ENCODE measurements at regions not wholly inside any gene's neighbourhood (a gene's known extent, or its start where the extent isn't known, plus 50 kb on each side); places are given as distances from the start of the nearest gene placed in this dataset.

DNA sequence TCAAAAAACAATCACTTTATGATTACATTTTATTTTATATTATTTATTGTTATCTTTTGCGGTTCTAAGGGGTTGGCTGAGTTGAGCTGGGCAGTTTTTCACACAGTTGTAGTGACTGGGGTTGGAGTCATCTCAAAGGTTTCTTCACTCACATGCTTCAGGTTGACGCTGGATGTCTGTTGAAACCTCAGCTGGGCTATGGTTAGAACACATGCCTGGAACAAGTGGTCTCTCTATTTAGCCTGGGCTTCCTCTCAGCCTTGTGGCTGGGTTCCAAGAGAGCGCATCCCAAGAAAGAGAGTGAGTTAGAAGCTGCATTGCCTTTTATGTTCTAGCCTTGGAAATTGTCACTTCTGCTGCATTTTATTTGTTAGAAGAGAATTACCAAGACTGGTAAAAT, 87.4 kb downstream of the CBLL2 start:
- no peak overlapping the region for H2AFZ ChIP-seq (ENCODE audit: low read depth, low read length)
- ATAC-seq (no peak), FAIRE-seq (no peak), DNase-seq (ENCODE audit: extremely low read depth in 1 of 4, low spot score in 3 of 4) (no peak)
- no peaks in the 10 kb centered on the region for H3K79me2 ChIP-seq (ENCODE audit: control insufficient read depth, insufficient read depth, low read length)
- no peak overlapping the region for H3K4me3 ChIP-seq
- in situ Hi-C loops (cut with MboI): no loop called here
- 0% methylated on average over 3 of the region's 3 CpGs for WGBS (ENCODE audit: insufficient coverage, low coverage, missing lambda C conversion rate)
- no peaks in the 10 kb centered on the region for H3K27me3 ChIP-seq (ENCODE audit: control insufficient read depth in 2 of 2, insufficient read depth in 2 of 2, low read length in 2 of 2)
- no peaks in the 10 kb centered on the region for H3K9me3 ChIP-seq (replicated peaks; ENCODE audit: control insufficient read depth, insufficient read depth, low read depth, low read length)
- intact Hi-C loops (cut with micrococcal nuclease): no loop called here
- H3K36me3 ChIP-seq (ENCODE audit: control insufficient read depth, insufficient read depth, low read length): no peaks in the 10 kb centered on the region
- TF ChIP-seq NUFIP1 (IDR thresholded peaks at IDR 0.05; ENCODE audit: partially characterized antibody) (no peak), JUN (IDR thresholded peaks at IDR 0.05; ENCODE audit: borderline replicate concordance, low read depth, low read length) (no peak), JUN (CRISPR knock-in tag; IDR thresholded peaks at IDR 0.05; ENCODE audit: borderline replicate concordance) (no peak), BHLHE40 (IDR thresholded peaks at IDR 0.05; ENCODE audit: low read length) (no peak), KDM5B (IDR thresholded peaks at IDR 0.05; ENCODE audit: insufficient replicate concordance, low read depth, low read length) (no peak), GATAD2A (IDR thresholded peaks at IDR 0.05) (no peak), ZNF232 (CRISPR knock-in tag; IDR thresholded peaks at IDR 0.05) (no peak), JUNB (CRISPR knock-in tag; conservative IDR thresholded peaks at IDR 0.05) (no peak), NRF1 (conservative IDR thresholded peaks at IDR 0.05 in 1 of 2, IDR thresholded peaks at IDR 0.05 in 1 of 2) (no peak), ZFP36 (IDR thresholded peaks at IDR 0.05; ENCODE audit: low read depth, low read length, partially characterized antibody) (no peak), YBX1 (IDR thresholded peaks at IDR 0.05) (no peak), CBX1 (IDR thresholded peaks at IDR 0.05; ENCODE audit: low read depth) (no peak)
- TF ChIP-seq, protein P1, sequence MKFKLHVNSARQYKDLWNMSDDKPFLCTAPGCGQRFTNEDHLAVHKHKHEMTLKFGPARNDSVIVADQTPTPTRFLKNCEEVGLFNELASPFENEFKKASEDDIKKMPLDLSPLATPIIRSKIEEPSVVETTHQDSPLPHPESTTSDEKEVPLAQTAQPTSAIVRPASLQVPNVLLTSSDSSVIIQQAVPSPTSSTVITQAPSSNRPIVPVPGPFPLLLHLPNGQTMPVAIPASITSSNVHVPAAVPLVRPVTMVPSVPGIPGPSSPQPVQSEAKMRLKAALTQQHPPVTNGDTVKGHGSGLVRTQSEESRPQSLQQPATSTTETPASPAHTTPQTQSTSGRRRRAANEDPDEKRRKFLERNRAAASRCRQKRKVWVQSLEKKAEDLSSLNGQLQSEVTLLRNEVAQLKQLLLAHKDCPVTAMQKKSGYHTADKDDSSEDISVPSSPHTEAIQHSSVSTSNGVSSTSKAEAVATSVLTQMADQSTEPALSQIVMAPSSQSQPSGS (CRISPR knock-in tag; IDR thresholded peaks at IDR 0.05): no peak
- TF ChIP-seq, protein P2, sequence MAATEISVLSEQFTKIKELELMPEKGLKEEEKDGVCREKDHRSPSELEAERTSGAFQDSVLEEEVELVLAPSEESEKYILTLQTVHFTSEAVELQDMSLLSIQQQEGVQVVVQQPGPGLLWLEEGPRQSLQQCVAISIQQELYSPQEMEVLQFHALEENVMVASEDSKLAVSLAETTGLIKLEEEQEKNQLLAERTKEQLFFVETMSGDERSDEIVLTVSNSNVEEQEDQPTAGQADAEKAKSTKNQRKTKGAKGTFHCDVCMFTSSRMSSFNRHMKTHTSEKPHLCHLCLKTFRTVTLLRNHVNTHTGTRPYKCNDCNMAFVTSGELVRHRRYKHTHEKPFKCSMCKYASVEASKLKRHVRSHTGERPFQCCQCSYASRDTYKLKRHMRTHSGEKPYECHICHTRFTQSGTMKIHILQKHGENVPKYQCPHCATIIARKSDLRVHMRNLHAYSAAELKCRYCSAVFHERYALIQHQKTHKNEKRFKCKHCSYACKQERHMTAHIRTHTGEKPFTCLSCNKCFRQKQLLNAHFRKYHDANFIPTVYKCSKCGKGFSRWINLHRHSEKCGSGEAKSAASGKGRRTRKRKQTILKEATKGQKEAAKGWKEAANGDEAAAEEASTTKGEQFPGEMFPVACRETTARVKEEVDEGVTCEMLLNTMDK (IDR thresholded peaks at IDR 0.05; ENCODE audit: borderline replicate concordance, insufficient read depth, low read depth, low read length, poor library complexity, severe bottlenecking): no peak
- TF ChIP-seq, protein P3, sequence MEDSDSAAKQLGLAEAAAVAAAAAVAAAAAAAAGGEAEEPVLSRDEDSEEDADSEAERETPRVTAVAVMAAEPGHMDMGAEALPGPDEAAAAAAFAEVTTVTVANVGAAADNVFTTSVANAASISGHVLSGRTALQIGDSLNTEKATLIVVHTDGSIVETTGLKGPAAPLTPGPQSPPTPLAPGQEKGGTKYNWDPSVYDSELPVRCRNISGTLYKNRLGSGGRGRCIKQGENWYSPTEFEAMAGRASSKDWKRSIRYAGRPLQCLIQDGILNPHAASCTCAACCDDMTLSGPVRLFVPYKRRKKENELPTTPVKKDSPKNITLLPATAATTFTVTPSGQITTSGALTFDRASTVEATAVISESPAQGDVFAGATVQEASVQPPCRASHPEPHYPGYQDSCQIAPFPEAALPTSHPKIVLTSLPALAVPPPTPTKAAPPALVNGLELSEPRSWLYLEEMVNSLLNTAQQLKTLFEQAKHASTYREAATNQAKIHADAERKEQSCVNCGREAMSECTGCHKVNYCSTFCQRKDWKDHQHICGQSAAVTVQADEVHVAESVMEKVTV (CRISPR knock-in tag; IDR thresholded peaks at IDR 0.05): no peak
- TF ChIP-seq, protein P4, sequence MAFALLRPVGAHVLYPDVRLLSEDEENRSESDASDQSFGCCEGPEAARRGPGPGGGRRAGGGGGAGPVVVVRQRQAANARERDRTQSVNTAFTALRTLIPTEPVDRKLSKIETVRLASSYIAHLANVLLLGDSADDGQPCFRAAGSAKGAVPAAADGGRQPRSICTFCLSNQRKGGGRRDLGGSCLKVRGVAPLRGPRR (CRISPR knock-in tag; IDR thresholded peaks at IDR 0.05): no peak
- CTCF ChIA-PET (ENCODE audit: low intra/inter-chr PET ratio): no interaction called here
- H3K4me1 ChIP-seq (replicated peaks in 1 of 2; ENCODE audit: control insufficient read depth in 2 of 2, insufficient read depth in 2 of 2, low read length in 2 of 2): no peaks in the 10 kb centered on the region
- no peak overlapping the region for H3K9ac ChIP-seq (ENCODE audit: insufficient read depth in 1 of 2, low read depth in 2 of 2, low read length in 2 of 2)
- POLR2A ChIA-PET: no interaction called here
- H4K20me1 ChIP-seq (replicated peaks; ENCODE audit: control insufficient read depth, insufficient read depth, low read length): no peaks in the 10 kb centered on the region
- BruUV-seq (replicated peaks): no TSS peak
- no peaks in the 10 kb centered on the region for H3K9me1 ChIP-seq (ENCODE audit: control insufficient read depth, insufficient read depth, low read length)
- H3K27ac ChIP-seq (ENCODE audit: extremely low read depth, low read depth, low read length): no peak overlapping the region
- H3K4me2 ChIP-seq (ENCODE audit: insufficient read depth, low read length): no peak overlapping the region
